HEK293 (cell line): ENCODE measurements at regions not wholly inside any gene's neighbourhood (a gene's known extent, or its start where the extent isn't known, plus 50 kb on each side); places are given as distances from the start of the nearest gene placed in this dataset.

ENCODE experiments used
- PATZ1 ChIP-seq: fragments of 450-650 bp; formaldehyde crosslinking; IDR thresholded peaks from 2 replicates; pipeline ENCODE4 v1.5.1; 2016; ENCODE audit warnings: missing biosample characterization, missing genetic modification characterization
- YY1 ChIP-seq: fragments of 450-650 bp; formaldehyde crosslinking; IDR thresholded peaks from 2 replicates; pipeline ENCODE4 v1.5.1; 2018; ENCODE audit warnings: missing biosample characterization, missing genetic modification characterization
- ZBTB17 ChIP-seq: fragments of 450-650 bp; formaldehyde crosslinking; IDR thresholded peaks from 2 replicates; pipeline ENCODE4 v1.5.1; 2016; ENCODE audit warnings: missing biosample characterization, missing genetic modification characterization
- ZNF140 ChIP-seq: fragments of 450-650 bp; formaldehyde crosslinking; IDR thresholded peaks from 2 replicates; pipeline ENCODE4 v1.5.1; 2016; ENCODE audit warnings: missing biosample characterization, missing genetic modification characterization
- ZNF292 ChIP-seq: fragments of 450-650 bp; formaldehyde crosslinking; IDR thresholded peaks from 2 replicates; pipeline ENCODE4 v1.5.1; 2016; ENCODE audit warnings: low read depth, missing biosample characterization, missing genetic modification characterization, borderline replicate concordance
- ZNF335 ChIP-seq: fragments of 450-650 bp; formaldehyde crosslinking; conservative IDR thresholded peaks from 2 replicates; pipeline ENCODE4 v1.5.1; 2016; ENCODE audit warnings: missing biosample characterization, missing genetic modification characterization
- ZNF350 ChIP-seq: fragments of 450-650 bp; formaldehyde crosslinking; IDR thresholded peaks from 2 replicates; pipeline ENCODE4 v1.5.0; 2017; ENCODE audit warnings: missing biosample characterization, mild to moderate bottlenecking, missing genetic modification characterization
- ZNF580 ChIP-seq: fragments of 450-650 bp; formaldehyde crosslinking; IDR thresholded peaks from 2 replicates; pipeline ENCODE4 v1.5.1; 2016; ENCODE audit warnings: missing biosample characterization, missing genetic modification characterization
- ZNF621 ChIP-seq: fragments of 450-650 bp; formaldehyde crosslinking; IDR thresholded peaks from 2 replicates; pipeline ENCODE4 v1.5.1; 2017; ENCODE audit warnings: missing biosample characterization, missing genetic modification characterization
- TF ChIP-seq, protein P1 (sequence below): fragments of 450-650 bp; formaldehyde crosslinking; IDR thresholded peaks from 2 replicates; pipeline ENCODE4 v1.5.1; 2016; ENCODE audit warnings: missing biosample characterization, missing genetic modification characterization
- TF ChIP-seq, protein P2 (sequence below): fragments of 450-650 bp; IDR thresholded peaks from 2 replicates; pipeline ENCODE4 v1.5.1; 2018; ENCODE audit warnings: missing biosample characterization, missing genetic modification characterization
- TF ChIP-seq, protein P3 (sequence below): fragments of 450-650 bp; formaldehyde crosslinking; IDR thresholded peaks from 2 replicates; pipeline ENCODE4 v1.5.1; 2016; ENCODE audit warnings: missing biosample characterization, missing genetic modification characterization
- TF ChIP-seq, protein P4 (sequence below): fragments of 450-650 bp; formaldehyde crosslinking; IDR thresholded peaks from 2 replicates; pipeline ENCODE4 v1.5.1; 2016; ENCODE audit warnings: missing biosample characterization, missing genetic modification characterization
- TF ChIP-seq, protein P5 (sequence below): fragments of 450-650 bp; formaldehyde crosslinking; IDR thresholded peaks from 2 replicates; pipeline ENCODE4 v1.5.1; 2016; ENCODE audit warnings: missing biosample characterization, missing genetic modification characterization

DNA sequence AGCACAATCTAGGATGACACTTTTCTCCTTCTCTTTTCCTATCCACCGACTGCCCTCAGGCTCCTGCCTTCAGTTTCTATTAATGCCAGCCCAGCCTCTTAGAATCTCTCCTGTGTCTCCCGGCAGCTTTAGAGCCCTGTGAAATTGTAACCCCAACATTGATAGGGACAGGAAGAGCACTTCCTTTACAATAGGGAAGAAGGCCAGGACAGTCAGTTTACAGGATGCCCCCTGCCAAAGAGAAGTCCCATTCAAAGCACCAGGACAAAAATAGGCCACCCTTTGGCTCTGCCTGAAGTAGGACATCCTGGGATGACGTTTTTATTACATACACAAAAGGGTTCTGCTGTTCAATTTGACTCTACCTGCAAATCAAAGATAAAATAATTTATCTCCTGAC, 64.7 kb upstream of the ANK3 start:
- no peak for TF ChIP-seq ZNF621
- no peak for TF ChIP-seq ZNF140 (tag by site-specific recombination)
- TF ChIP-seq ZNF350 (tag by site-specific recombination), result no peak
- TF ChIP-seq, protein P1, sequence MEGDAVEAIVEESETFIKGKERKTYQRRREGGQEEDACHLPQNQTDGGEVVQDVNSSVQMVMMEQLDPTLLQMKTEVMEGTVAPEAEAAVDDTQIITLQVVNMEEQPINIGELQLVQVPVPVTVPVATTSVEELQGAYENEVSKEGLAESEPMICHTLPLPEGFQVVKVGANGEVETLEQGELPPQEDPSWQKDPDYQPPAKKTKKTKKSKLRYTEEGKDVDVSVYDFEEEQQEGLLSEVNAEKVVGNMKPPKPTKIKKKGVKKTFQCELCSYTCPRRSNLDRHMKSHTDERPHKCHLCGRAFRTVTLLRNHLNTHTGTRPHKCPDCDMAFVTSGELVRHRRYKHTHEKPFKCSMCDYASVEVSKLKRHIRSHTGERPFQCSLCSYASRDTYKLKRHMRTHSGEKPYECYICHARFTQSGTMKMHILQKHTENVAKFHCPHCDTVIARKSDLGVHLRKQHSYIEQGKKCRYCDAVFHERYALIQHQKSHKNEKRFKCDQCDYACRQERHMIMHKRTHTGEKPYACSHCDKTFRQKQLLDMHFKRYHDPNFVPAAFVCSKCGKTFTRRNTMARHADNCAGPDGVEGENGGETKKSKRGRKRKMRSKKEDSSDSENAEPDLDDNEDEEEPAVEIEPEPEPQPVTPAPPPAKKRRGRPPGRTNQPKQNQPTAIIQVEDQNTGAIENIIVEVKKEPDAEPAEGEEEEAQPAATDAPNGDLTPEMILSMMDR (tag by site-specific recombination), result no peak
- no peak for TF ChIP-seq YY1 (tag by site-specific recombination)
- TF ChIP-seq, protein P2, sequence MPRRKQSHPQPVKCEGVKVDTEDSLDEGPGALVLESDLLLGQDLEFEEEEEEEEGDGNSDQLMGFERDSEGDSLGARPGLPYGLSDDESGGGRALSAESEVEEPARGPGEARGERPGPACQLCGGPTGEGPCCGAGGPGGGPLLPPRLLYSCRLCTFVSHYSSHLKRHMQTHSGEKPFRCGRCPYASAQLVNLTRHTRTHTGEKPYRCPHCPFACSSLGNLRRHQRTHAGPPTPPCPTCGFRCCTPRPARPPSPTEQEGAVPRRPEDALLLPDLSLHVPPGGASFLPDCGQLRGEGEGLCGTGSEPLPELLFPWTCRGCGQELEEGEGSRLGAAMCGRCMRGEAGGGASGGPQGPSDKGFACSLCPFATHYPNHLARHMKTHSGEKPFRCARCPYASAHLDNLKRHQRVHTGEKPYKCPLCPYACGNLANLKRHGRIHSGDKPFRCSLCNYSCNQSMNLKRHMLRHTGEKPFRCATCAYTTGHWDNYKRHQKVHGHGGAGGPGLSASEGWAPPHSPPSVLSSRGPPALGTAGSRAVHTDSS, result no peak
- TF ChIP-seq PATZ1 (tag by site-specific recombination), result no peak
- TF ChIP-seq ZNF292 (tag by site-specific recombination), result no peak
- no peak for TF ChIP-seq ZBTB17
- TF ChIP-seq ZNF580 (tag by site-specific recombination), result no peak
- TF ChIP-seq, protein P3, sequence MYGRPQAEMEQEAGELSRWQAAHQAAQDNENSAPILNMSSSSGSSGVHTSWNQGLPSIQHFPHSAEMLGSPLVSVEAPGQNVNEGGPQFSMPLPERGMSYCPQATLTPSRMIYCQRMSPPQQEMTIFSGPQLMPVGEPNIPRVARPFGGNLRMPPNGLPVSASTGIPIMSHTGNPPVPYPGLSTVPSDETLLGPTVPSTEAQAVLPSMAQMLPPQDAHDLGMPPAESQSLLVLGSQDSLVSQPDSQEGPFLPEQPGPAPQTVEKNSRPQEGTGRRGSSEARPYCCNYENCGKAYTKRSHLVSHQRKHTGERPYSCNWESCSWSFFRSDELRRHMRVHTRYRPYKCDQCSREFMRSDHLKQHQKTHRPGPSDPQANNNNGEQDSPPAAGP, result no peak
- TF ChIP-seq, protein P4, sequence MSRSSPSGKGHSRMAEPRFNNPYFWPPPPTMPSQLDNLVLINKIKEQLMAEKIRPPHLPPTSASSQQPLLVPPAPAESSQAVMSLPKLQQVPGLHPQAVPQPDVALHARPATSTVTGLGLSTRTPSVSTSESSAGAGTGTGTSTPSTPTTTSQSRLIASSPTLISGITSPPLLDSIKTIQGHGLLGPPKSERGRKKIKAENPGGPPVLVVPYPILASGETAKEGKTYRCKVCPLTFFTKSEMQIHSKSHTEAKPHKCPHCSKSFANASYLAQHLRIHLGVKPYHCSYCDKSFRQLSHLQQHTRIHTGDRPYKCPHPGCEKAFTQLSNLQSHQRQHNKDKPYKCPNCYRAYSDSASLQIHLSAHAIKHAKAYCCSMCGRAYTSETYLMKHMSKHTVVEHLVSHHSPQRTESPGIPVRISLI (tag by site-specific recombination), result no peak
- TF ChIP-seq, protein P5, sequence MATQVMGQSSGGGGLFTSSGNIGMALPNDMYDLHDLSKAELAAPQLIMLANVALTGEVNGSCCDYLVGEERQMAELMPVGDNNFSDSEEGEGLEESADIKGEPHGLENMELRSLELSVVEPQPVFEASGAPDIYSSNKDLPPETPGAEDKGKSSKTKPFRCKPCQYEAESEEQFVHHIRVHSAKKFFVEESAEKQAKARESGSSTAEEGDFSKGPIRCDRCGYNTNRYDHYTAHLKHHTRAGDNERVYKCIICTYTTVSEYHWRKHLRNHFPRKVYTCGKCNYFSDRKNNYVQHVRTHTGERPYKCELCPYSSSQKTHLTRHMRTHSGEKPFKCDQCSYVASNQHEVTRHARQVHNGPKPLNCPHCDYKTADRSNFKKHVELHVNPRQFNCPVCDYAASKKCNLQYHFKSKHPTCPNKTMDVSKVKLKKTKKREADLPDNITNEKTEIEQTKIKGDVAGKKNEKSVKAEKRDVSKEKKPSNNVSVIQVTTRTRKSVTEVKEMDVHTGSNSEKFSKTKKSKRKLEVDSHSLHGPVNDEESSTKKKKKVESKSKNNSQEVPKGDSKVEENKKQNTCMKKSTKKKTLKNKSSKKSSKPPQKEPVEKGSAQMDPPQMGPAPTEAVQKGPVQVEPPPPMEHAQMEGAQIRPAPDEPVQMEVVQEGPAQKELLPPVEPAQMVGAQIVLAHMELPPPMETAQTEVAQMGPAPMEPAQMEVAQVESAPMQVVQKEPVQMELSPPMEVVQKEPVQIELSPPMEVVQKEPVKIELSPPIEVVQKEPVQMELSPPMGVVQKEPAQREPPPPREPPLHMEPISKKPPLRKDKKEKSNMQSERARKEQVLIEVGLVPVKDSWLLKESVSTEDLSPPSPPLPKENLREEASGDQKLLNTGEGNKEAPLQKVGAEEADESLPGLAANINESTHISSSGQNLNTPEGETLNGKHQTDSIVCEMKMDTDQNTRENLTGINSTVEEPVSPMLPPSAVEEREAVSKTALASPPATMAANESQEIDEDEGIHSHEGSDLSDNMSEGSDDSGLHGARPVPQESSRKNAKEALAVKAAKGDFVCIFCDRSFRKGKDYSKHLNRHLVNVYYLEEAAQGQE (tag by site-specific recombination), result no peak
- TF ChIP-seq ZNF335 (tag by site-specific recombination), result no peak
